HepG2 (cell line): ENCODE measurements at regions not wholly inside any gene's neighbourhood (a gene's known extent, or its start where the extent isn't known, plus 50 kb on each side); places are given as distances from the start of the nearest gene placed in this dataset.

ENCODE experiments used
- BCL6 ChIP-seq: IDR thresholded peaks from 2 replicates; pipeline ENCODE4 v1.6.1; 2016; ENCODE audit warnings: missing genetic modification reagents, missing compliant biosample characterization
- BRD4 ChIP-seq: sonication (generic); formaldehyde crosslinking; IDR thresholded peaks from 2 replicates; pipeline ENCODE4 v1.4.0; 2020; ENCODE audit warnings: missing genetic modification reagents
- DBP ChIP-seq: sonication (generic); formaldehyde crosslinking; IDR thresholded peaks from 2 replicates; pipeline ENCODE4 v1.4.0; 2020; ENCODE audit warnings: missing genetic modification reagents; ENCODE audit errors: not compliant biosample characterization
- ELF3 ChIP-seq: IDR thresholded peaks from 2 replicates; pipeline ENCODE4 v1.6.1; 2016; ENCODE audit warnings: missing genetic modification reagents, missing compliant biosample characterization
- ERF ChIP-seq: IDR thresholded peaks from 2 replicates; pipeline ENCODE4 v1.6.1; 2018; ENCODE audit warnings: missing biosample characterization, missing genetic modification reagents
- HDAC2 ChIP-seq: sonication (generic); formaldehyde crosslinking; IDR thresholded peaks from 2 replicates; pipeline ENCODE4 v1.4.0; 2020; ENCODE audit warnings: missing genetic modification reagents
- KDM4B ChIP-seq: sonication (generic); formaldehyde crosslinking; IDR thresholded peaks from 2 replicates; pipeline ENCODE4 v1.4.0; 2020; ENCODE audit warnings: missing genetic modification reagents
- KLF6 ChIP-seq: IDR thresholded peaks from 2 replicates; pipeline ENCODE4 v1.8.0; 2016; ENCODE audit warnings: missing biosample characterization, missing genetic modification reagents
- MAZ ChIP-seq, 2 experiments: sonication (generic) in 1 of 2; formaldehyde crosslinking in 1 of 2; IDR thresholded peaks; 2 replicates each; pipeline versions ENCODE4 v1.5.0 to v1.6.1; 2012 to 2020; ENCODE audit warnings: low read depth in 2 of 2, mild to moderate bottlenecking in 2 of 2, borderline replicate concordance in 1 of 2, improper control_type of control experiment in 1 of 2, low read length in 1 of 2, missing genetic modification reagents in 1 of 2, moderate library complexity in 1 of 2
- MEF2D ChIP-seq: sonication (generic); formaldehyde crosslinking; IDR thresholded peaks from 2 replicates; pipeline ENCODE4 v1.5.1; 2020; ENCODE audit warnings: mild to moderate bottlenecking, missing genetic modification reagents
- POGZ ChIP-seq: sonication (generic); formaldehyde crosslinking; IDR thresholded peaks from 2 replicates; pipeline ENCODE4 v1.4.0; 2020; ENCODE audit warnings: mild to moderate bottlenecking, missing genetic modification reagents
- POLR2AphosphoS2 ChIP-seq: IDR thresholded peaks from 2 replicates; pipeline ENCODE4 v1.6.1; 2011; ENCODE audit warnings: low read depth, low read length, improper control_type of control experiment
- RBM22 ChIP-seq: fragments of 200-400 bp; formaldehyde crosslinking; optimal IDR thresholded peaks from 2 replicates; pipeline ENCODE3; 2017; ENCODE audit warnings: mild to moderate bottlenecking, low read length, moderate library complexity
- SMAD9 ChIP-seq: sonication (generic); formaldehyde crosslinking; IDR thresholded peaks from 2 replicates; pipeline ENCODE4 v1.5.1; 2020; ENCODE audit warnings: mild to moderate bottlenecking, missing genetic modification reagents
- ZBTB1 ChIP-seq: sonication (generic); formaldehyde crosslinking; IDR thresholded peaks from 2 replicates; pipeline ENCODE4 v1.4.0; 2020; ENCODE audit warnings: missing genetic modification reagents, borderline replicate concordance
- ZC3H13 ChIP-seq: sonication (generic); formaldehyde crosslinking; IDR thresholded peaks from 2 replicates; pipeline ENCODE4 v1.8.1; 2023; ENCODE audit warnings: mild to moderate bottlenecking, missing genetic modification reagents, moderate library complexity
- ZHX1 ChIP-seq: sonication (generic); formaldehyde crosslinking; IDR thresholded peaks from 2 replicates; pipeline ENCODE4 v1.8.1; 2022; ENCODE audit warnings: low read depth, mild to moderate bottlenecking, missing genetic modification reagents
- ZNF230 ChIP-seq: sonication (generic); formaldehyde crosslinking; IDR thresholded peaks from 2 replicates; pipeline ENCODE4 v1.4.0; 2020; ENCODE audit warnings: mild to moderate bottlenecking, missing genetic modification reagents
- ZNF33B ChIP-seq: sonication (generic); formaldehyde crosslinking; IDR thresholded peaks from 2 replicates; pipeline ENCODE4 v1.5.1; 2020; ENCODE audit warnings: mild to moderate bottlenecking, missing genetic modification reagents
- ZNF484 ChIP-seq: sonication (generic); formaldehyde crosslinking; IDR thresholded peaks from 2 replicates; pipeline ENCODE4 v1.5.1; 2020; ENCODE audit warnings: mild to moderate bottlenecking, low read depth, missing genetic modification reagents, borderline replicate concordance
- ZNF564 ChIP-seq: sonication (generic); formaldehyde crosslinking; IDR thresholded peaks from 2 replicates; pipeline ENCODE4 v1.8.1; 2023; ENCODE audit warnings: mild to moderate bottlenecking, missing genetic modification reagents
- ZNF660 ChIP-seq: sonication (generic); formaldehyde crosslinking; IDR thresholded peaks from 2 replicates; pipeline ENCODE4 v1.5.1; 2020; ENCODE audit warnings: mild to moderate bottlenecking, low read depth, missing genetic modification reagents, borderline replicate concordance
- ZNF720 ChIP-seq: sonication (generic); formaldehyde crosslinking; IDR thresholded peaks from 2 replicates; pipeline ENCODE4 v1.4.0; 2020; ENCODE audit warnings: missing genetic modification reagents
- ZNF749 ChIP-seq: sonication (generic); formaldehyde crosslinking; IDR thresholded peaks from 2 replicates; pipeline ENCODE4 v1.8.0; 2022; ENCODE audit warnings: mild to moderate bottlenecking, missing genetic modification reagents, moderate library complexity, borderline replicate concordance
- ZNF800 ChIP-seq: sonication (generic); formaldehyde crosslinking; IDR thresholded peaks from 2 replicates; pipeline ENCODE4 v1.4.0; 2020; ENCODE audit warnings: missing genetic modification reagents
- ZSCAN21 ChIP-seq: sonication (generic); formaldehyde crosslinking; IDR thresholded peaks from 2 replicates; pipeline ENCODE4 v1.8.0; 2022; ENCODE audit warnings: mild to moderate bottlenecking, missing genetic modification reagents, moderate library complexity, borderline replicate concordance

GRCh38 chr2:74747411-74748080, 86.4 kb upstream of the HK2 start (continued):
- TF ChIP-seq ZHX1 (CRISPR knock-in tag) (peak; percentile 73; the same call in 1 of the 2 replicates), KLF6 (CRISPR knock-in tag) (peak; percentile 46; the same call in 1 of the 2 replicates), ZNF800 (CRISPR knock-in tag) (no peak), BCL6 (CRISPR knock-in tag) (peak; percentile 72), ZNF230 (CRISPR knock-in tag) (no peak), MEF2D (CRISPR knock-in tag) (no peak; the same call in 1 of the 2 replicates), ZNF33B (CRISPR knock-in tag) (peak; percentile 79; the same call in 1 of the 2 replicates), RBM22 (no peak), KDM4B (CRISPR knock-in tag) (0 out of 2 replicates have a peak, but pooled peaks have one; percentile 32), ZSCAN21 (CRISPR knock-in tag) (peak; percentile 80; the same call in 1 of the 2 replicates), ZC3H13 (peak; percentile 61; the same call in 1 of the 2 replicates), ELF3 (peak; percentile 85), ZNF484 (CRISPR knock-in tag) (no peak), ZNF749 (CRISPR knock-in tag) (0 out of 2 replicates have a peak, but pooled peaks have one; percentile 34), ZNF660 (CRISPR knock-in tag) (no peak), ZBTB1 (CRISPR knock-in tag) (no peak), DBP (CRISPR knock-in tag) (no peak), MAZ (IDR thresholded peaks at IDR 0.05; ENCODE audit: borderline replicate concordance, low read depth, low read length) (peak; percentile 66; the same call in 1 of the 2 replicates), MAZ (CRISPR knock-in tag; IDR thresholded peaks at IDR 0.05; ENCODE audit: low read depth) (peak; percentile 35; the same call in 1 of the 2 replicates), HDAC2 (CRISPR knock-in tag) (peak; percentile 94), BRD4 (CRISPR knock-in tag) (0 out of 2 replicates have a peak, but pooled peaks have one; percentile 40), POGZ (CRISPR knock-in tag) (peak; percentile 90), POLR2AphosphoS2 (no peak), ZNF564 (CRISPR knock-in tag) (no peak), ZNF720 (0 out of 2 replicates have a peak, but pooled peaks have one; percentile 54), ERF (CRISPR knock-in tag) (peak; percentile 68), SMAD9 (CRISPR knock-in tag) (0 out of 2 replicates have a peak, but pooled peaks have one; percentile 83)
